NCI-H2171 (cell line): ENCODE measurements at regions not wholly inside any gene's neighbourhood (a gene's known extent, or its start where the extent isn't known, plus 50 kb on each side); places are given as distances from the start of the nearest gene placed in this dataset.

Experiments used
- DNase-seq: peaks from one replicate; lab custom pipeline; 2025; lab: John Stamatoyannopoulos, UW

GRCh38 chr3:139732729-139733128 is 55.0 kb upstream of the NMNAT3 start:
- DNase-seq = peak; percentile 63

GRCh38 chr3:139729300-139729699 is 51.5 kb upstream of the NMNAT3 start:
- DNase-seq = no peak

GRCh38 chr3:139728414-139728813 is 50.6 kb upstream of the NMNAT3 start:
- DNase-seq = no peak
